A673 (cell line): ENCODE measurements at regions not wholly inside any gene's neighbourhood (a gene's known extent, or its start where the extent isn't known, plus 50 kb on each side); places are given as distances from the start of the nearest gene placed in this dataset.

Experiments used
- BruUV-seq: library from RNA; stranded (reverse); fragments of 400-500 nt; replicated peaks from 2 replicates; lab custom pipeline; 2021; lab: Mats Ljungman, UMichigan
- CTCF ChIA-PET: fragments of 300-600 bp; sonication (Branson Sonifier 250); formaldehyde crosslinking; loops from one replicate; lab custom pipeline; 2022; ENCODE audit warnings: antibody characterized with exemption; lab: Charles Lee
- POLR2A ChIA-PET: fragments of 300-600 bp; sonication (Branson Sonifier 250); formaldehyde crosslinking; loops from one replicate; lab custom pipeline; 2022; ENCODE audit warnings: antibody characterized with exemption; ENCODE audit not compliant: low non-redundant PET; lab: Charles Lee
- DNase-seq: peaks from one replicate; pipeline ENCODE4 v3.0.0-alpha.2; 2015; ENCODE audit warnings: low spot score
- H3K27ac ChIP-seq: fragments of 200-600 bp; sonication (generic); 2 replicates; pipeline ENCODE4 v1.5.1; 2016; ENCODE audit warnings: mixed run types, low read depth, mild to moderate bottlenecking, mixed read lengths, antibody characterized with exemption, low read length; ENCODE audit not compliant: poor library complexity, severe bottlenecking
- H3K27me3 ChIP-seq: fragments of 200-600 bp; sonication (generic); replicated peaks from 2 replicates; pipeline ENCODE4 v1.6.1; 2017; ENCODE audit warnings: mixed run types, low read depth, mild to moderate bottlenecking, mixed read lengths, antibody characterized with exemption, low read length; ENCODE audit not compliant: insufficient read depth, poor library complexity
- H3K36me3 ChIP-seq: fragments of 200-600 bp; sonication (generic); 2 replicates; pipeline ENCODE4 v1.6.1; 2016; ENCODE audit warnings: mixed run types, mild to moderate bottlenecking, mixed read lengths, antibody characterized with exemption, low read length; ENCODE audit not compliant: insufficient read depth, poor library complexity, severe bottlenecking
- H3K4me1 ChIP-seq: fragments of 200-600 bp; sonication (generic); 2 replicates; pipeline ENCODE4 v1.6.1; 2017; ENCODE audit warnings: mixed run types, mild to moderate bottlenecking, mixed read lengths, antibody characterized with exemption, low read length; ENCODE audit not compliant: insufficient read depth, poor library complexity, severe bottlenecking
- H3K4me3 ChIP-seq: fragments of 200-600 bp; sonication (generic); 2 replicates; pipeline ENCODE4 v1.5.1; 2016; ENCODE audit warnings: low read depth, mixed run types, mild to moderate bottlenecking, mixed read lengths, low read length; ENCODE audit not compliant: poor library complexity, severe bottlenecking
- H3K9me3 ChIP-seq: fragments of 200-600 bp; sonication (generic); 2 replicates; pipeline ENCODE4 v1.6.1; 2016; ENCODE audit warnings: mixed run types, low read depth, mild to moderate bottlenecking, mixed read lengths, antibody characterized with exemption, low read length; ENCODE audit not compliant: poor library complexity, severe bottlenecking
- CTCF ChIP-seq: fragments of 300-800, 200-600 bp; sonication (generic); conservative IDR thresholded peaks from 2 replicates; pipeline ENCODE4 v1.5.1; 2017; ENCODE audit warnings: low read depth, mild to moderate bottlenecking, antibody characterized with exemption, low read length, moderate library complexity, mixed read lengths
- EZH2 ChIP-seq: fragments of 200-600 bp; sonication (generic); IDR thresholded peaks from 2 replicates; pipeline ENCODE4 v1.6.1; 2017; ENCODE audit warnings: borderline replicate concordance, low read depth, mild to moderate bottlenecking, mixed read lengths, antibody characterized with exemption, low read length; ENCODE audit not compliant: poor library complexity, severe bottlenecking
- intact Hi-C: fragments of 100-400 bp; cut with micrococcal nuclease; formaldehyde crosslinking; loops from one replicate; pipeline ENCODE4 v1.10.0; 2022; ENCODE audit not compliant: unreplicated experiment

DNA sequence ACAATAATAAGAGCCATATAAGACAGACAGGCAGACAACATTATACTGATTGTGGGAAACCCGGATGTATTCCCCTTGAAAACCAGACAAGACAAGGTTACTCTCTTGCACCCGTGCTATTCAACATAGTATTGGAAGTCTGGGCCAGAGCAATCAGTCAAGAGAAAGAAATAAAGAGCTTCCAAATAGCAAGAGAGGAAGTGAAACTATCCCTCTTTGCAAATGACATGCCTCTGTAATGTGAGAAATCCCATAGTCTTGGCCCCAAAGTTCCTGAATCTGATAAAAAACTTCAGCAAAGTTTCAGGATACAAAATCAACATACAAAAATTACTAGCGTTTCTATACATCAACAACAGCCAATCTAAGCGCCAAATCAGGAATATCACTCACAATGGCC lies 102.1 kb downstream of the DCAF12L2 start:
- H3K27me3 ChIP-seq, result no peaks in the 10 kb centered on the region
- no peak for TF ChIP-seq EZH2
- TF ChIP-seq CTCF, result no peak
- no peak overlapping the region for H3K4me3 ChIP-seq
- no TSS peak for BruUV-seq
- no peaks in the 10 kb centered on the region for H3K36me3 ChIP-seq
- no peaks in the 10 kb centered on the region for H3K4me1 ChIP-seq
- intact Hi-C loops, result no loop called here
- no peaks in the 10 kb centered on the region for H3K9me3 ChIP-seq
- no peak for DNase-seq
- CTCF ChIA-PET, result no interaction called here
- POLR2A ChIA-PET, result no interaction called here
- no peak overlapping the region for H3K27ac ChIP-seq

DNA sequence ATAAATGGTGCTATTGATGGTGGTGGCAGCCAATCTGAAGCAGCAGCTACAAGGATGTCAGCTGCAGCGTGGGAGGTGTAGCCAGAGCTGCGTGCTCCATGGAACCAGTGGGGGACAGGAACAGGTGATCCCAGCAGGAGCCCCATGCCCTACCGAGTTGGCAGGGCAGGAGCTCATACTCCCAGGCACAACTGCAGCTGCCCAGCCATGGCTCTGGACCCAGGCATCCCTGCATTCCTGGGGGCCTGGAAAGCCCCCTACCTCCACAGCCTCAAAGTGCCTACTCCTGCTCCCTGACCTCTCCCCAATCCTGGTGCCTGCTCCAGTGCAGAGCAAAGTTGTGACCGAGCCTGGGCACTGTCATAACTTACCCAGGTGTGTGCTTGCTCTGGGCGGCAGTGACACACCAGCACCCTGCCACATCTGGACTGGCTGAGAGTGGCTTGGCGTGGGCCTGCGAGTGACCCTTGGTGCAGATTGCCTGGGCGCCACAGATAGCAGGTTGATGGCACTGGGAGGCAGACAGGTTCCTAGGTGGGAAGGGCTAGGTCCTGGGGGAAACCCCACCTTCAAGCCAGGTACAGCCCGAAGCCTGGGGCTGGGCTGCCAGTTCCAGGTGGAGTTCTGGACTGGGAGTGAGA lies 101.1 kb downstream of the DCAF12L2 start:
- no TSS peak for BruUV-seq
- intact Hi-C loops, result no loop called here
- TF ChIP-seq EZH2 (no peak), CTCF (no peak)
- ChIA-PET CTCF (no interaction called here), POLR2A (no interaction called here)
- H3K36me3 ChIP-seq, result no peaks in the 10 kb centered on the region
- H3K4me3 ChIP-seq, result no peak overlapping the region
- H3K9me3 ChIP-seq, result no peaks in the 10 kb centered on the region
- no peaks in the 10 kb centered on the region for H3K4me1 ChIP-seq
- DNase-seq, result no peak
- no peak overlapping the region for H3K27ac ChIP-seq
- H3K27me3 ChIP-seq, result no peaks in the 10 kb centered on the region

GRCh38 chrX:126065901-126066660 lies 100.0 kb downstream of the DCAF12L2 start:
- Histone ChIP-seq H3K9me3 (no peaks in the 10 kb centered on the region), H3K36me3 (no peaks in the 10 kb centered on the region), H3K27me3 (no peaks in the 10 kb centered on the region), H3K4me3 (no peak overlapping the region), H3K27ac (no peak overlapping the region), H3K4me1 (no peaks in the 10 kb centered on the region)
- intact Hi-C loops, result no loop called here
- ChIA-PET CTCF (no interaction called here), POLR2A (no interaction called here)
- no TSS peak for BruUV-seq
- no peak for DNase-seq
- TF ChIP-seq CTCF, result no peak
- no peak for TF ChIP-seq EZH2
